Panc1 (cell line): ENCODE measurements at regions not wholly inside any gene's neighbourhood (a gene's known extent, or its start where the extent isn't known, plus 50 kb on each side); places are given as distances from the start of the nearest gene placed in this dataset.

ENCODE experiments used
- ATAC-seq: fragments of 200-7000 bp; cut with Tn5 transposase; 2 replicates; pipeline ENCODE4 v1.9.1; 2020; ENCODE audit warnings: mild to moderate bottlenecking, moderate library complexity
- BruUV-seq: library from RNA; stranded (reverse); fragments of 400-500 nt; replicated peaks from 2 replicates; lab custom pipeline; 2021; lab: Mats Ljungman, UMichigan
- CTCF ChIA-PET: fragments of 300-600 bp; sonication (Branson Sonifier 250); formaldehyde crosslinking; loops from one replicate; lab custom pipeline; 2022; ENCODE audit warnings: antibody characterized with exemption; lab: Charles Lee
- POLR2A ChIA-PET: fragments of 300-600 bp; sonication (Branson Sonifier 250); formaldehyde crosslinking; loops from one replicate; lab custom pipeline; 2022; ENCODE audit warnings: antibody characterized with exemption; lab: Charles Lee
- DNase-seq: peaks from one replicate; pipeline ENCODE4 v3.0.0-alpha.2; 2010; ENCODE audit warnings: low read depth, low spot score
- H3K27ac ChIP-seq: 2 replicates; pipeline ENCODE4 v1.5.1; 2011; ENCODE audit warnings: mild to moderate bottlenecking, low read length, inconsistent platforms
- H3K27me3 ChIP-seq: fragments of 200-500 bp; sonication (Bioruptor generic); 2 replicates; pipeline ENCODE4 v1.6.0; 2014; ENCODE audit warnings: low read length, inconsistent platforms; ENCODE audit not compliant: control insufficient read depth, insufficient read depth
- H3K36me3 ChIP-seq: fragments of 200-500 bp; sonication (Bioruptor generic); 2 replicates; pipeline ENCODE4 v1.5.1; 2014; ENCODE audit warnings: inconsistent platforms, mild to moderate bottlenecking, low read length, moderate library complexity; ENCODE audit not compliant: control insufficient read depth, insufficient read depth
- H3K4me1 ChIP-seq: 2 replicates; pipeline ENCODE4 v1.5.1; 2011; ENCODE audit warnings: inconsistent platforms, mild to moderate bottlenecking, low read length, moderate library complexity; ENCODE audit not compliant: control insufficient read depth, insufficient read depth
- H3K4me3 ChIP-seq, 2 experiments: 2 replicates each; pipeline ENCODE4 v1.5.1; 2011 to 2012; ENCODE audit warnings: low read depth in 2 of 2, low read length in 2 of 2, mild to moderate bottlenecking in 2 of 2, inconsistent platforms in 1 of 2, moderate library complexity in 1 of 2
- H3K9me3 ChIP-seq: fragments of 200-500 bp; sonication (Bioruptor generic); 2 replicates; pipeline ENCODE4 v1.5.1; 2014; ENCODE audit warnings: low read depth, mild to moderate bottlenecking, inconsistent platforms, low read length, moderate library complexity; ENCODE audit not compliant: control insufficient read depth, insufficient read depth
- POLR2AphosphoS5 ChIP-seq: IDR thresholded peaks from 2 replicates; pipeline ENCODE4 v1.6.1; 2012; ENCODE audit warnings: mild to moderate bottlenecking, low read depth, low read length, moderate library complexity
- SIN3A ChIP-seq: IDR thresholded peaks from 2 replicates; pipeline ENCODE4 v1.6.1; 2012; ENCODE audit warnings: low read depth, mild to moderate bottlenecking, low read length, moderate library complexity, borderline replicate concordance; ENCODE audit not compliant: insufficient read depth
- TCF7L2 ChIP-seq: IDR thresholded peaks from 2 replicates; pipeline ENCODE4 v1.6.1; 2011; ENCODE audit warnings: mild to moderate bottlenecking, low read depth, low read length, inconsistent platforms
- in situ Hi-C: cut with HindIII; loops from 2 replicates; pipeline ENCODE4 v1.10.0; 2016; ENCODE audit warnings: low sequenced_read_pairs, low pct_unique_long_range_greater_than_20kb
- intact Hi-C: fragments of 100-400 bp; cut with micrococcal nuclease; formaldehyde crosslinking; loops from one replicate; pipeline ENCODE4 v1.10.0; 2022; ENCODE audit not compliant: unreplicated experiment
- TF ChIP-seq, protein P1 (sequence below): fragments of 450-650 bp; IDR thresholded peaks from 2 replicates; pipeline ENCODE4 v1.5.1; 2017; ENCODE audit warnings: mild to moderate bottlenecking
- TF ChIP-seq, protein P2 (sequence below), 2 experiments: IDR thresholded peaks; 2 replicates each; pipeline ENCODE4 v1.6.1; 2011 to 2012; ENCODE audit warnings: low read depth in 2 of 2, control low read depth in 1 of 2, low read length in 1 of 2, mild to moderate bottlenecking in 1 of 2, moderate library complexity in 1 of 2; ENCODE audit not compliant: insufficient read depth in 1 of 2

DNA sequence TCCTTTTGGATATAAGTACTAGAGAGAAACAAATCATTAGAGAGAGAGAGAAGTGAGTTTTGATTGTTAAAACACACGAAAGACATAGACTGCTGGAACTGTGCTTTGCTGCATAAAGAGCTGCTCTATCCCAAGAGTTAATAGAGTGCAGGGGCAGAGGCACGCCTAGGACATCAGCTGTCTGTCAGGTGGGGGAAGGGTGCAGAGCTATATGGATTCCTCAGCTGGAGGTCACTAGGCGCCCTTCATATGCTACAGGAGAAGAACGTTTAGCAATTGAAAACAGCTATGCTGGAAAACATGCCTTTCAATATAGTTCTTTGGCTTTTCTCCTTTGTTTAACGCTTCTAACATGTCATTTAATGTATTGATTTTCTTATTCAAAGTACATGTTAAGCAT, 169.0 kb upstream of the MCHR2 start:
- TF ChIP-seq SIN3A (no peak), POLR2AphosphoS5 (no peak), TCF7L2 (no peak)
- TF ChIP-seq, protein P1, sequence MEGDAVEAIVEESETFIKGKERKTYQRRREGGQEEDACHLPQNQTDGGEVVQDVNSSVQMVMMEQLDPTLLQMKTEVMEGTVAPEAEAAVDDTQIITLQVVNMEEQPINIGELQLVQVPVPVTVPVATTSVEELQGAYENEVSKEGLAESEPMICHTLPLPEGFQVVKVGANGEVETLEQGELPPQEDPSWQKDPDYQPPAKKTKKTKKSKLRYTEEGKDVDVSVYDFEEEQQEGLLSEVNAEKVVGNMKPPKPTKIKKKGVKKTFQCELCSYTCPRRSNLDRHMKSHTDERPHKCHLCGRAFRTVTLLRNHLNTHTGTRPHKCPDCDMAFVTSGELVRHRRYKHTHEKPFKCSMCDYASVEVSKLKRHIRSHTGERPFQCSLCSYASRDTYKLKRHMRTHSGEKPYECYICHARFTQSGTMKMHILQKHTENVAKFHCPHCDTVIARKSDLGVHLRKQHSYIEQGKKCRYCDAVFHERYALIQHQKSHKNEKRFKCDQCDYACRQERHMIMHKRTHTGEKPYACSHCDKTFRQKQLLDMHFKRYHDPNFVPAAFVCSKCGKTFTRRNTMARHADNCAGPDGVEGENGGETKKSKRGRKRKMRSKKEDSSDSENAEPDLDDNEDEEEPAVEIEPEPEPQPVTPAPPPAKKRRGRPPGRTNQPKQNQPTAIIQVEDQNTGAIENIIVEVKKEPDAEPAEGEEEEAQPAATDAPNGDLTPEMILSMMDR: no peak
- TF ChIP-seq, protein P2, sequence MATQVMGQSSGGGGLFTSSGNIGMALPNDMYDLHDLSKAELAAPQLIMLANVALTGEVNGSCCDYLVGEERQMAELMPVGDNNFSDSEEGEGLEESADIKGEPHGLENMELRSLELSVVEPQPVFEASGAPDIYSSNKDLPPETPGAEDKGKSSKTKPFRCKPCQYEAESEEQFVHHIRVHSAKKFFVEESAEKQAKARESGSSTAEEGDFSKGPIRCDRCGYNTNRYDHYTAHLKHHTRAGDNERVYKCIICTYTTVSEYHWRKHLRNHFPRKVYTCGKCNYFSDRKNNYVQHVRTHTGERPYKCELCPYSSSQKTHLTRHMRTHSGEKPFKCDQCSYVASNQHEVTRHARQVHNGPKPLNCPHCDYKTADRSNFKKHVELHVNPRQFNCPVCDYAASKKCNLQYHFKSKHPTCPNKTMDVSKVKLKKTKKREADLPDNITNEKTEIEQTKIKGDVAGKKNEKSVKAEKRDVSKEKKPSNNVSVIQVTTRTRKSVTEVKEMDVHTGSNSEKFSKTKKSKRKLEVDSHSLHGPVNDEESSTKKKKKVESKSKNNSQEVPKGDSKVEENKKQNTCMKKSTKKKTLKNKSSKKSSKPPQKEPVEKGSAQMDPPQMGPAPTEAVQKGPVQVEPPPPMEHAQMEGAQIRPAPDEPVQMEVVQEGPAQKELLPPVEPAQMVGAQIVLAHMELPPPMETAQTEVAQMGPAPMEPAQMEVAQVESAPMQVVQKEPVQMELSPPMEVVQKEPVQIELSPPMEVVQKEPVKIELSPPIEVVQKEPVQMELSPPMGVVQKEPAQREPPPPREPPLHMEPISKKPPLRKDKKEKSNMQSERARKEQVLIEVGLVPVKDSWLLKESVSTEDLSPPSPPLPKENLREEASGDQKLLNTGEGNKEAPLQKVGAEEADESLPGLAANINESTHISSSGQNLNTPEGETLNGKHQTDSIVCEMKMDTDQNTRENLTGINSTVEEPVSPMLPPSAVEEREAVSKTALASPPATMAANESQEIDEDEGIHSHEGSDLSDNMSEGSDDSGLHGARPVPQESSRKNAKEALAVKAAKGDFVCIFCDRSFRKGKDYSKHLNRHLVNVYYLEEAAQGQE (IDR thresholded peaks at IDR 0.05; ENCODE audit: insufficient read depth in 1 of 2, low read depth in 2 of 2, low read length in 1 of 2): no peak
- DNase-seq: no peak
- Histone ChIP-seq H3K36me3 (no peaks in the 10 kb centered on the region), H3K9me3 (no peaks in the 10 kb centered on the region), H3K27me3 (peaks cover 2% of the 10 kb centered on the region; the same call in 1 of the 2 replicates), H3K27ac (no peak overlapping the region), H3K4me3 (no peak overlapping the region), H3K4me1 (no peaks in the 10 kb centered on the region)
- no peak for ATAC-seq
- intact Hi-C loops: no loop called here
- POLR2A ChIA-PET: no interaction called here
- CTCF ChIA-PET: no interaction called here
- BruUV-seq: no TSS peak
- in situ Hi-C loops: no loop called here

DNA sequence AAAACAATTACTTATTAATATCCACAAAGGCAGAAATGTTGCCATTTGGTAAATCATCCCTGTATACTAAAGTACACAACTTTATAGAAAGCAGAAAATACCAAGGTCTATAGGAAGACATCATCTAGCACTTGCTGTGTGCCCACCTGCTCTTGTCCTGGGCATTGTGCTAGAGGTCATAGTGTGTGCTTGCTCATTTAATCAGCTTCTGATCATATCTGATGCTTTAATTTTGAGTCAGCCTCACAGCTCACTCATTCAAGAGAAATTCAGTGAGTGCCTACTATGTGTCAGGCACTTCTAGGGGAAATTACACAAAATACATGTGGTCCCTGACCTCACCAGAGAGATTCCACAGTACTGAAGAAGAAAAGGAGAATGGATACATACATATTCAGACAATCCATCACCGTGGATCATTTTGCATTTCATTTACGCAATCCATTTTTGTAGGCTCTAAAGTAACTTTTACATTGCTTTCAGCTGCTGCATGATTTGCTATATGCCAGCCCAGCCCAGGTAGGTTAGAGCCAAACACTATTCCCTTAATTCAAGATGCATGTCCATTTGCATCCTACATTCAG, 167.9 kb upstream of the MCHR2 start:
- TF ChIP-seq TCF7L2 (no peak), POLR2AphosphoS5 (no peak), SIN3A (no peak)
- TF ChIP-seq, protein P2 (IDR thresholded peaks at IDR 0.05; ENCODE audit: insufficient read depth in 1 of 2, low read depth in 2 of 2, low read length in 1 of 2): no peak
- no peaks in the 10 kb centered on the region for H3K36me3 ChIP-seq
- no TSS peak for BruUV-seq
- in situ Hi-C loops: no loop called here
- intact Hi-C loops: no loop called here
- no peaks in the 10 kb centered on the region for H3K9me3 ChIP-seq
- ATAC-seq (no peak), DNase-seq (no peak)
- no peak overlapping the region for H3K4me3 ChIP-seq
- no peak overlapping the region for H3K27ac ChIP-seq
- ChIA-PET CTCF (no interaction called here), POLR2A (no interaction called here)
- no peaks in the 10 kb centered on the region for H3K4me1 ChIP-seq
- H3K27me3 ChIP-seq: peaks cover 2% of the 10 kb centered on the region; the same call in 1 of the 2 replicates
